Tibial nerve (tissue), 4 donors: ENCODE measurements at regions not wholly inside any gene's neighbourhood (a gene's known extent, or its start where the extent isn't known, plus 50 kb on each side); places are given as distances from the start of the nearest gene placed in this dataset.

ENCODE experiments used
- DNase-seq, 2 donors: peaks; one replicate each; pipeline ENCODE4 v3.0.0-alpha.2; 2019; ENCODE audit warnings: low spot score in 2 of 2
- H3K27ac ChIP-seq, 4 donors: fragments of 200-600 bp; sonication (generic) in 3 of 4; one replicate each; pipeline ENCODE4 v1.5.1; 2017 to 2019; ENCODE audit warnings: mild to moderate bottlenecking in 1 of 4
- H3K27me3 ChIP-seq, 2 donors: fragments of 200-600 bp; sonication (generic) in 1 of 2; one replicate each; pipeline versions ENCODE4 v1.5.1 to v1.6.0; 2017 to 2019
- H3K36me3 ChIP-seq, 3 donors: fragments of 200-600 bp; sonication (generic); one replicate each; pipeline ENCODE4 v1.5.1; 2018 to 2019
- H3K4me1 ChIP-seq, 4 donors: fragments of 200-600 bp; sonication (generic) in 3 of 4; one replicate each; pipeline ENCODE4 v1.5.1; 2017 to 2019
- H3K4me3 ChIP-seq, 4 donors: fragments of 200-600 bp; sonication (generic) in 3 of 4; one replicate each; pipeline ENCODE4 v1.5.1; 2017 to 2019; ENCODE audit warnings: mild to moderate bottlenecking in 1 of 4, moderate library complexity in 1 of 4
- H3K9me3 ChIP-seq, 4 donors: fragments of 200-600 bp; sonication (generic) in 3 of 4; one replicate each; pipeline ENCODE4 v1.5.1; 2017 to 2019
- EP300 ChIP-seq, 2 donors: sonication (generic); formaldehyde crosslinking; IDR thresholded peaks; one replicate each; pipeline ENCODE4 v1.6.1; 2017; ENCODE audit warnings: antibody characterized with exemption in 2 of 2, mild to moderate bottlenecking in 1 of 2
- POLR2A ChIP-seq, 2 donors: fragments of 450-650 bp; IDR thresholded peaks; one replicate each; pipeline ENCODE4 v1.6.1; 2017; ENCODE audit warnings: antibody characterized with exemption in 2 of 2, mild to moderate bottlenecking in 2 of 2, moderate library complexity in 2 of 2
- WGBS, 2 donors: methylation state at CpG; one replicate each; pipeline ENCODE4 v1.1.5; 2018; 5-methylcytosine and 5-hydroxymethylcytosine counted together
- TF ChIP-seq, protein P1 (sequence below), 5 experiments: fragments of 200-600 bp in 3 of 5; fragments of 450-650 bp in 2 of 5; sonication (generic) in 3 of 5; IDR thresholded peaks; one replicate each; pipeline ENCODE4 v1.5.1; 2016 to 2019; ENCODE audit warnings: antibody characterized with exemption in 5 of 5, mild to moderate bottlenecking in 3 of 5, moderate library complexity in 2 of 5

DNA sequence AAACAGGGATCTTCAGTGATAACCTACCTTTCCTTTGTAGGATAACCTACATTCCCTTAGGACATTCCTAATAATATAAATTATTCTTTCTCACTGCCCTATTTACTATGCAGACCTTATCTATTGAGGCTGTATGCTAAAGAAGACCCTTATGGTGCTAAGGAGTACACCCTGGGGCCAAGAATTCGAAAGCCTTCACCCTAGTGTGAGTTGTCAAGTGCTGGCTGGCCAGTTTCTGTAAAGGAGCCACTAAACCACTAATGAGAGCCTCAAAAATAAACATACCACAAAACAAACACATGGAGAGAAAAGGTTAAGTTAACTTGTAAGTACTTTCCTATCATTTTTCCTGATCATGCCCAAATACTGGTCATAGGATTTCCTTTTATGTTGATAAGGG is 315.0 kb upstream of the CAMK1G start:
- TF ChIP-seq POLR2A (IDR thresholded peaks at IDR 0.05) = no peak
- TF ChIP-seq, protein P1, sequence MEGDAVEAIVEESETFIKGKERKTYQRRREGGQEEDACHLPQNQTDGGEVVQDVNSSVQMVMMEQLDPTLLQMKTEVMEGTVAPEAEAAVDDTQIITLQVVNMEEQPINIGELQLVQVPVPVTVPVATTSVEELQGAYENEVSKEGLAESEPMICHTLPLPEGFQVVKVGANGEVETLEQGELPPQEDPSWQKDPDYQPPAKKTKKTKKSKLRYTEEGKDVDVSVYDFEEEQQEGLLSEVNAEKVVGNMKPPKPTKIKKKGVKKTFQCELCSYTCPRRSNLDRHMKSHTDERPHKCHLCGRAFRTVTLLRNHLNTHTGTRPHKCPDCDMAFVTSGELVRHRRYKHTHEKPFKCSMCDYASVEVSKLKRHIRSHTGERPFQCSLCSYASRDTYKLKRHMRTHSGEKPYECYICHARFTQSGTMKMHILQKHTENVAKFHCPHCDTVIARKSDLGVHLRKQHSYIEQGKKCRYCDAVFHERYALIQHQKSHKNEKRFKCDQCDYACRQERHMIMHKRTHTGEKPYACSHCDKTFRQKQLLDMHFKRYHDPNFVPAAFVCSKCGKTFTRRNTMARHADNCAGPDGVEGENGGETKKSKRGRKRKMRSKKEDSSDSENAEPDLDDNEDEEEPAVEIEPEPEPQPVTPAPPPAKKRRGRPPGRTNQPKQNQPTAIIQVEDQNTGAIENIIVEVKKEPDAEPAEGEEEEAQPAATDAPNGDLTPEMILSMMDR (IDR thresholded peaks at IDR 0.05) = no peak
- no peak for TF ChIP-seq EP300 (IDR thresholded peaks at IDR 0.05)
- H3K27me3 ChIP-seq = no peaks in the 10 kb centered on the region
- DNase-seq = no peak
- H3K4me1 ChIP-seq = no peaks in the 10 kb centered on the region
- WGBS, 2 donors = 63 to 77% methylated on average over 1 of the region's 1 CpG
- no peaks in the 10 kb centered on the region for H3K9me3 ChIP-seq
- no peak overlapping the region for H3K4me3 ChIP-seq
- no peak overlapping the region for H3K27ac ChIP-seq
- no peaks in the 10 kb centered on the region for H3K36me3 ChIP-seq

DNA sequence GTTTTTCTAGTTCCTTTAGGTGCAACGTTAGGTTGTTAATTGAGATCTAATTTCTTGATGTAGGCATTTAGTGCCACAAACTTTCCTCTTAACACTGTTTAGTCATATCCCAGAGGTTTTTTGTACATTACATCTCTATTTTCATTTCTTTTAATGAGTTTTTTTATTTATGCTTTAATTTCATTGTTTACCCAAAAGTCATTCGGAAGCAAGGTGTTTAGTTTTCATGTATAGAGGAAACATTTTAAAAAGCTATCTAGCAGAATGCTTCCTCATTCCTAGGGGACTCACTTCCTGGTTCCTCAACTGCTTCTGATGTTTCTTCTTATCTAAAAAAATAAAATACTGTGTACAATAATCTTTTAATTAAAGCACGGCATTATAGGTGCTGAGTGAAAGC is 307.2 kb upstream of the CAMK1G start:
- H3K36me3 ChIP-seq = no peaks in the 10 kb centered on the region
- H3K27me3 ChIP-seq = no peaks in the 10 kb centered on the region
- no peak overlapping the region for H3K27ac ChIP-seq
- no peak for DNase-seq
- no peaks in the 10 kb centered on the region for H3K9me3 ChIP-seq
- H3K4me1 ChIP-seq = no peaks in the 10 kb centered on the region
- TF ChIP-seq, protein P1 (IDR thresholded peaks at IDR 0.05) = no peak
- no peak for TF ChIP-seq POLR2A (IDR thresholded peaks at IDR 0.05)
- no peak for TF ChIP-seq EP300 (IDR thresholded peaks at IDR 0.05)
- no peak overlapping the region for H3K4me3 ChIP-seq
- 69 to 78% methylated on average over 3 of the region's 3 CpGs for WGBS, 2 donors

DNA sequence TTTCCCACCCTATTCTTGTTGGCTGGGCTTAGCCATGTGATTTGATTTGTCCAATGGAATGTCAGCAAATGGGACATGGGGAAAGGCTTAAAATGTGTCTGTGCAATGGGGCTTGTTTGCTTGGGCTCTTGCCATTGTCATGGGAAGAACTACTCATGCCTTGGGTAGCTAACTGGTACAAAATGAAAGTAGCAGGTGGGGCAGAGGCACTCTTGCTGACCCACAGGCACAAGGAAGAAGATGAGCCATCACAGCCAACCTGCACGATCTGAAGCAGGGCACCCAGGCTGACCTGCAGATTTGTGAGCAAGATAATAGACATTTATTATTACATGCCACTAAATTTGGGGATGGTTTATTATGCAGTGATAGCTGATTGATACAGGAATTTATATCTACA is 305.9 kb upstream of the CAMK1G start:
- 95 to 100% methylated on average over 1 of the region's 1 CpG for WGBS, 2 donors
- Histone ChIP-seq H3K27ac (no peak overlapping the region), H3K36me3 (no peaks in the 10 kb centered on the region), H3K27me3 (no peaks in the 10 kb centered on the region), H3K9me3 (no peaks in the 10 kb centered on the region), H3K4me3 (no peak overlapping the region), H3K4me1 (no peaks in the 10 kb centered on the region)
- no peak for TF ChIP-seq EP300 (IDR thresholded peaks at IDR 0.05)
- TF ChIP-seq, protein P1 (IDR thresholded peaks at IDR 0.05) = no peak
- no peak for TF ChIP-seq POLR2A (IDR thresholded peaks at IDR 0.05)
- no peak for DNase-seq

DNA sequence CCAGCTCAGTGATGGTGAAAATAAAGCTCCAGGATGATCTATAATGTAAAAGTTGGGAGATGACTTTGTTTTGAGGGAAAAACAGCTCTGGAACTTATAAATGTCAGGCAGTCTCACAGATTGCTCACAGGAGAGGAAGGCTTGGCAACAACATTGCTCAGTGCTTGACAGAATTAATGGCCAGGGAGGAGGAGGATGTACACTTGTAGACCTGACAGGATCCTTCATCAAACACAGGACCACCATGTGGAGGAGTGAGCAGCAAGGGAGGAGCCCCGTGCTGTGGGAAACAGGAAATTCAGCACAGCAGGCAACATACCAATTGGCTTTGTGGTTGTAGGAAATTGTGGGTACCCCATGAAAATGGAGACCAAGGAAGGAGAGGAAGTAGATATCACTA is 291.8 kb upstream of the CAMK1G start:
- 9 to 19% methylated on average over 1 of the region's 1 CpG for WGBS, 2 donors
- H3K27me3 ChIP-seq = peaks cover 0 to 5% of the 10 kb centered on the region in 2 donors
- H3K36me3 ChIP-seq = no peaks in the 10 kb centered on the region
- H3K9me3 ChIP-seq = no peaks in the 10 kb centered on the region
- H3K4me1 ChIP-seq = no peaks in the 10 kb centered on the region
- no peak overlapping the region for H3K4me3 ChIP-seq
- H3K27ac ChIP-seq = no peak overlapping the region
- TF ChIP-seq, protein P1 (IDR thresholded peaks at IDR 0.05) = no peak
- TF ChIP-seq EP300 (IDR thresholded peaks at IDR 0.05) = no peak
- no peak for TF ChIP-seq POLR2A (IDR thresholded peaks at IDR 0.05)
- no peak for DNase-seq

DNA sequence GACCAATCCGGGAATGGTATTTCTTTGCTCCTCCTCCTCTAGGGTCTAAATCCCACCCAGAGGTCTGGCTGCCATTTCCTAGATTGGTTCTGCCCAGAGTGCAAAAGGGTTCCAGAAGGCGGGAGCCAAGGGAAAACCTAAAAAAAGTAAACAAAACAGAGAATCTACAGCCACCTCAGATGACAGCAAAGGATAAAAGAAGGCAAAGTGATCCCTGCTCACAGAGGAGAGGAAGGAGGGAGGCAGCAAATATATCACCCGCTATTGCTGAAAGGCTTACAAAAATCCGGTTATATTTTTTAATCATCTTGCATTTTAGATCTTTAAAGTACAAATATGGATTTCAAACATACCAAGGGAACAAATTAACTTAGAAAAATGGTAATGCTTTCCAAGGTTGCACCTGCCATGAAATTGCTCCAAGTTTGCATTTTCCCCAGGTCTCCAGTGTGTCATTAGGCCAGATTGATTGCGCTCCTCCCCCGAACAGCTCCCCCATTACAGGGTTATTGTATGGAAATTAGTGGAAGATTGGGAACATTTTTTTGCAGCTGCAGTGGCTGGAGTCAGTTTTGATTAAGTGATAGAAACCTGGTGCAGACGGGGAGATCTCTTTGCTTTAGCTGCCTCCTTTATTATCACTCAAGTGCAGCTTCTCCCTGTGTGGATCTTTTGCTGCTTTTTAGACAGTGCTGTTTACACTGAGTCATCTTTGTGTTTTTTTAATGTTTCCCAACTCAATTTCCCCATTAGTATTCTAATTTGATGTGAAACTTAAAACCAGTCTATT is 280.5 kb upstream of the CAMK1G start:
- no peak overlapping the region for H3K4me3 ChIP-seq
- TF ChIP-seq EP300 (IDR thresholded peaks at IDR 0.05) (no peak), POLR2A (IDR thresholded peaks at IDR 0.05) (no peak)
- TF ChIP-seq, protein P1 (IDR thresholded peaks at IDR 0.05) = no peak
- H3K4me1 ChIP-seq = no peaks in the 10 kb centered on the region
- no peaks in the 10 kb centered on the region for H3K9me3 ChIP-seq
- no peaks in the 10 kb centered on the region for H3K27me3 ChIP-seq
- H3K27ac ChIP-seq = no peak overlapping the region
- no peaks in the 10 kb centered on the region for H3K36me3 ChIP-seq
- no peak for DNase-seq
- 54 to 72% methylated on average over 7 of the region's 7 CpGs for WGBS, 2 donors
